Stimulated activated CD4-positive, alpha-beta T cell treated with anti-CD3 and anti-CD28 coated beads, TNF-alpha, amount 100 ng/mL, for 48 hours (primary cell): ENCODE measurements at regions not wholly inside any gene's neighbourhood (a gene's known extent, or its start where the extent isn't known, plus 50 kb on each side); places are given as distances from the start of the nearest gene placed in this dataset.
"Not testable (repeated sequence)": the region's sequence is repeated elsewhere in the genome, so short reads cannot be mapped to it uniquely, and the experiment has no call there.

Experiments
- DNase-seq, 3 donors: peaks; one replicate each; pipeline ENCODE4 v3.0.0-alpha.2; 2020; ENCODE audit warnings: low read depth in 3 of 3

DNA sequence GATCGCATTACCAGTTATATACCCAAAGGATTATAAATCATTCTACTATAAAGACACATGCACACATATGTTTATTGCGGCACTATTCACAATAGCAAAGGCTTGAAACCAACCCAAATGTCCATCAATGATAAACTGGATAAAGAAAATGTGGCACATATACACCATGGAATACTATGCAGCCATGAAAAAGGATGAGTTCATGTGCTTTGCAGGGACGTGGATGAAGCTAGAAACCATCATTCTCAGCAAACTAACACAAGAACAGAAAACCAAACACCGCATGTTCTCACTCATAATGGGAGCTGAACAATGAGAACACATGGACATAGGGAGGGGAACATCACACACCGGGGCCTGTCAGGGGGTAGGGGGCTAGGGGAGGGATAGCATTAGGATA, 495.8 kb downstream of the AACS start:
- DNase-seq: not testable (repeated sequence)

DNA sequence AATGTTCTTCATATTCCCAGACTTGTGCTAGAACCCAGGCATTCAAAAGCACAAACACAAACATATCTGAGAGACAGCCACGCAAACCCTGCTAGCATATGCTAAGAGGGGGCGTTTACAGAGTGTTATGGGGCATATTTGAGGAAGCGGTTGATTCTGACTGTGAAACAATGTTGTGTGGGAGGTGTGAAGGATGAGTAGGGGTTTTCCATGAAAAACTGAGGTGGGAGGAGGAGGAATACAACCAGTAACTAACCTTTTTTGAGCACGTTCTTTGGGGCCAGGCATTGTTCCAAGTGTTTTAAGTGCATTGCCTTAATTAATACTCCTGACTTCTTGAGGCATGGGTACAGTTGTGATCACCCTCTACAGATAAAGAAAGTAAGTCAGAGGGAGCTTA, 499.5 kb downstream of the AACS start:
- no peak for DNase-seq

DNA sequence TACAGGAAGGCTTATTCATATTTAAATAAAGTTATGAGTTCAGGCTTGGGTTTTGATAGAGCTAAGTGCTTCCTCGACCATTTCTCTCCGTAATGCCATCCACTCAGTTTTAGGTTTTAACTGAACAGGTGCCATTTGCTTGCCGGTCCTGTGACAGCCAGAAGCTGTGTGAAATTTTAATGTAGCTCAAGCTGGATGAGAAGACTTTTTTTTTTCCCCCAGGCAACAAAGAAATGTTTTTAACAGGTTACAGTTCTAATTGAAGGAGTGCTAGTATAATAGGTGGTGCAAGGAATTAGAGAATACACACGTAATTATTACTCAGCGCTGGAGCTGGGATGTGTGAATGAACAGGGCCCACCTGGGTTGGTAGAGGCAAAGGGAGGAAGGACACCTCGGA, 502.3 kb downstream of the AACS start:
- no peak for DNase-seq

DNA sequence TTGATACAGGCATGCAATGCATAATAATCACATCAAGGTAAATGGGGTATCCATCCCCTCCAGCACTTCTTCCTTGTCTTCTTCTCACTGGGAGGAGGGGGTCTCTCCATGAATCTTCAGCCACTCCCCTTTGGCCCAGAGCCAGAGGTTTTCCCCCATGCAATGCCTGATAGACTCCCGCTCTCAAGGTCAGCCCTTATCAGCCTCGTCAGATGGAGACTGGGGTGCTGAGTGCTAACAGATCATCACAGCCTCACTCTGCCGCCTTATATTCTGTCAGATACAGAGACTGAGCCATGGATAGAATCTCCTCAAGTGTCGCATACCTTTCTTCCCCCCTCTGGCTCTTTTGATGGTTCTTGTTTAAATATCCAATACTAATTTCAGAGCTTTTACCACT, 503.1 kb downstream of the AACS start:
- DNase-seq: no peak

DNA sequence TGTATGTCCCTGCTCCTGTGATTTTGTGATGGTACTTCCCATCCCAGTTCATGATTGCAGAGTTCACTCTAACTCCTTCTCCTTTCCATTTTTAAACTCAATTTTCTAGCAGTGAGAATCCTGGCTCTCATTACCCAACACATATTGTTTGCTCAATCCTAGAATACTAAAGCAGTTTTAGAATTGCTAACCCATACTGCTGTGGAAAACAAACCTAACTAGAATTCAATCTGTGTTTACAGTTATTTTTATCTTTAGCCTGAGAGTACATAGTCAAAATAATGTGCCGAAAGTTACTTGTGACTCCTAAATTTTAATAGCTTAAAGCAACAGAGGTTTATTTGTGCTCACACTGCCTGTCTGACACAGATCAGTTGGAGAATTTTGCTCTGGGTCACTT, 508.0 kb downstream of the AACS start:
- DNase-seq: no peak

DNA sequence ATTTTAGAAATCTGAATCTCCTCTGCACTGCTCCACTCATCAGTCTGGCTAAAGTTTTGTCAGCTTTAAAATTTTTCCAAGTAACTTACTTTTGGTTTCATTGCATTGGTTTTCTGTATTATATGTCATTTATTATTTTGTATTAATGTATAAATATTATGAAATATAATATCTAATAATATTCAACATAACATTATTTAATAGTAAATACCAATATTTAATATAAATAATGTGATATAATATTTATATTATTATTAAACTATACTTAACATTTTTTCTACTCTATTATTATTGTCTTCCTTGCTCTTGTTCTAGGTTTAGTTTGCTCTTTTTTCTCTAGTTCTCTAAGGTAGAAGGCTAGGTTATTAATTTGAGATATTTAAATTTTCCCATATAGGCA, 512.1 kb downstream of the AACS start:
- DNase-seq: no peak

DNA sequence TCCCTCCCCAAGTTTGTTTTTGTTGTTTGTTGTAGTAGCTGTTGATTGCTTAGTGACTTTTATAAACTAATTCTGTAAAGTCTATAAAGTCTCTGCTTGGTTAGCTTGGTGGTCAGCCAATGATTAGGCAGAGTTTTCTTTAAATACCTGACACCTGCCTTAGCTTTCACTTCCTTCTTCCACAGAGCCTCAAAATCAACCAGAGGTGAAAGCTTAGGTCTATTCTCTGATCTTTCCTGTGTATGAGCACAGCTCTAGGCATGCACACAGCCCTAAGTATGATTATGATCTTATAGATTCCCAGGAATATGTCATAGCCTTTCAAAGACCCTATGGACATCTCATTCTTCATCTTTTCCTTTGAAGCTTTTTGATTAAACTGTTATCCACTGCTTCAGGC, 514.7 kb downstream of the AACS start:
- no peak for DNase-seq

DNA sequence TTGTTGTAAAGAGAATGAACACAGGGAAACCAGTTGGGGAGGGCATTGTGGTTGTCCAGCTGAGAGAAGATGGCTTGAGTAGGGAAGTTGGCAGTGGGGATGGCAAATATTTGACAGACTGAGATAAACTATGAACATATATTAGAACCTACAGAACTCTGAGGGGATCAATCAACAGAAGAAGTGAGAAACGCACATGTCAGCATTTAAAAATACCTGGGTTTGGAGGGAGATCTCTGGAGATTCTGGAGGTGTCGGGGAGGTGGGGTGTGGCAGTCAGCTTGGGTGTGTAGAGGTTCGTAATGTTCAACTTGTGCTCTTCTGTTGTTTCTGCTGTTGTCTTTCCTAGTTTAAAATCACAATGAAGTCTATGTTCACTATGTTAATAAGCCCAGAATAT, 517.8 kb downstream of the AACS start:
- DNase-seq: no peak

DNA sequence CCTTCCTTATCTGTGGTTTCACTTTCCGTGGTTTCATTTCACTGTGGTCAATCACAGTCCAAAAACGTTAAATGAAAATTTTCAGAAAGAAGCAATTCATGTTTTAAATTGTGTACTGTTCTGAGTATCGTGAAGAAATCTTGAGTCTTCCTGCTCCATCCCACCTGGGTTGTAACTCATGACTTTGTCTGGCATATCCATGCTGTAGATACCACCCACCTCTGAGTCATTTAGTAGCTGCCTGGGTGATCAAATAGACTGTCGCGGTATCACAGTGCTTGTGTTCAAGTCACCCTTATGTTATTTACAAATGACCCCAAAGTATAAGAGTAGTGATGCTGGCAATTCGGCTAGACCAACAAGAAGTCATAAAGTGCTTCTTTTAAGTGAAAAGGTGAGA, 521.2 kb downstream of the AACS start:
- no peak for DNase-seq

DNA sequence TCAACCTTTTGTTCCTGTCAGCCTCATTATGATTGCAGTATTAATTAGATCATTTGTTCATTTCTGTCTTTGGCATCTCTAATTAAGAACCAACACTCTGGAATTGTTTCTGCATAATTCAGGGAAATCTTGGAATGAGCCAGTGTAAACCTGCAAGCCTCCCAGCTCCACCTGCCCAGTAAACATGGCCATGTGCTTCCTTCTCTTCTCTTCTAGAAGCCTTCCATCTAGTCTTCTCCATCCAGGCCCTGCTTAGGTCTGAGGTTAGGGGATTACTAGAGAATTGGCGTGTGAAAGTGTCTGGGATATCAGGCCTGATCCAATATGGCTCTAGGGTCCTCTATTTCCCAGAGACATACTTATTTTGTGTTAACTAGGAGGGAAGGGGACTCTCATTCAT, 528.0 kb downstream of the AACS start:
- no peak for DNase-seq

DNA sequence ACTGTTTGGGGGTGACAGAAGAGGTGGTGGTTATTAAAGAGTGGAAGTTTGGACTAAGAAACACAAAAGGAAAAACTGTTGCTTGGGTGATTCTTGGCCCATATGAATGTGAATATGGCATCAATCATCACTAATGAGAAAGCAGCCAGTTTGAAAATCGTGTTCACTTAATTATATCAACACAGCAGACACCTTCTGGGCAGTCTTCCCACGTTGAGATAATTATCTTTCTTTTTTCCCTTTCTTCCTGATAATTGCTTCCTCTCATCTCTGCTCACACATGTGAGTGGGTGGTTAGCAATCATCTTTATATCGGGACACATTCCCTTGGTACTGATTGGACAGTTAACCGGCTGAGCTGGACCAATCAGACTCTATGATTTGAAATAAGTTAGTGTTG, 539.7 kb downstream of the AACS start:
- DNase-seq: no peak

DNA sequence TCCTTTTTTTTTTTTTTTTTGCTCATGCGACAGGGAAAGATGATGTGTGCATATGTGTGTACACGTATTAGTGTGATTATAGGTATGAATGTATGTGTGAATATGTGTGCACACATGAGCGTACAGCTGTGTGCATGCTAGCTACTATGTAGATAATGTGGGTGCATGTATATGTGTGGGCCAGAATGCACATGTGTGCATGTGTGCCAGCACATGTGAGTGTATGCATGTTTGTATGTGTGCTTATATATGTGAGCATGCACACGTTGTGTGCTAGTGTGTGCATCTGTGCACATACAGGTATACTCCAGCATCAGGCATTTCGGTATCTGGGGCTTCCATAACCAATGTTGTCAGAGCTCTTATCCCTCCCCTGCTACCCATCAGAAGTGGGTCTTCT, 541.1 kb downstream of the AACS start:
- no peak for DNase-seq

DNA sequence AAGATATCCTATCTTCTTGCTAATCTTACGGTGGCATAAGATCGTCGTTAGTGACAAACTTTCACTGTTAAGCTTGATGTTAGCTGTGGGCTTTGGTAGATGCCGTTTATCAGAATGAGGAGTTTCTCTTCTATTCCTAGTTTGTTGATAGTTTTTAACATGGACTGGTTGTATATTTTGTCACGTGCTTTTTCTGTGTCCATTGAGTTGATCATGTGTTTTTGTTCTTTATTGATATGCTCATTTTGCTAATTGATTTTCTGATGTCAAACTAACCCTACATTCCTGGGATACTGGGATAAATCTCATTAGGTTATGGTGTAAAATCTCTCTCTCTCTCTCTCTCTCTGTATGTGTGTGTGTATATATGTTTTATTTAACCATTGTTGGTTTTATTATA, 545.1 kb downstream of the AACS start:
- no peak for DNase-seq

DNA sequence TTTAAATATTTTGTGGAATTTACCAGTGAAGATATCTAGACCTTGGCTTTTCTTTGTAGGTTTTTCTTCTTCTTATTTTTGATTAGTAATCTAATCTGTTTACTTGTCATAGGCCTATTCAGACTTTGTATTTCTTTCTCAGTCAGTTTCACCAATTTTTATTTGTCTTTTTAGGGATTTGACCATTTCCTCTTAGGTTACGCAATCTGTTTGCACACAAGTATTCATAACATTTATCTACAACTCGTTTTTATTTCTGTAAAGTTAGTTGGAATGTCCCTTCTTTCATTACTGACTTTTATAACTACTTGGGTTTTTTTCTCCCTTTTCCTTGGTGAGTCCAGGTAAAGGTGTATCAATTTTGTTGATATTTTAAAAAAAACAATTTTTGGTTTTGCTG, 545.7 kb downstream of the AACS start:
- no peak for DNase-seq

DNA sequence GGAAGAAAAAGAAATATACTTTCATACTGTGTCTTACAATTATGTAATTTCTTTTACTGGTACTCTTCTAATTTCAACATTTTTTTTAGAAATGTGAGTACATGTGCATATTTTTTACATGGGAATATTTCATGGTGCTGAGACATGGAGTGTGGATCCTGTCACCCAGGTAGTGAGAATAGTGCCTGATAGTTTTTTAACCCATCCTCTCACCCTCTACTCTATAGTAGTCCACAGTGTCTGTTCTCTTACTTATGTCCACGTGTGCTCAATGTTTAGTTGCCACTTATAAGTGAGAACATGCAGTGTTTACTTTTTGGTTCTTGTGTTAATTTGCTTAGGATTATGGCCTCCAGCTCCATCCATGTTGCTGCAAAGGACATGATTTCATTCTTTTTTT, 548.8 kb downstream of the AACS start:
- no peak for DNase-seq

DNA sequence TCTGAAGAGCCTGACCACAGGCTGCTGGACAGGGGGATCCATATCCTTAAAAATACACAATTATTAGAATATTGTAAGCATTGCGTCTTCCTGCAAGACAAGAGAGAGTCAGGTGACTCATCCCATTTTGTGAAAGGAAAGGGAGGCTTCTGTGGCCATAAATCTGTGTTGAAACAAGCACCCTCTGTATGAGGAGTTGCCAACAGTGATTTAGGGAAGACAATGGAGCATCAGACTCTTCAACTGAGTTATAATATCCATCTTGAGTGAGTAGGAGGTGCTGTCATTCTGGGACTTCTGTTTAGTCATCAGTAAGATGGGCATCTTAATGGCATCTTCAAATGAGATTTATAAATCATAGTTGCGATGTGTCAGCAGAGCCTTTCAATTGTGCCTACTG, 554.5 kb downstream of the AACS start:
- DNase-seq: no peak

DNA sequence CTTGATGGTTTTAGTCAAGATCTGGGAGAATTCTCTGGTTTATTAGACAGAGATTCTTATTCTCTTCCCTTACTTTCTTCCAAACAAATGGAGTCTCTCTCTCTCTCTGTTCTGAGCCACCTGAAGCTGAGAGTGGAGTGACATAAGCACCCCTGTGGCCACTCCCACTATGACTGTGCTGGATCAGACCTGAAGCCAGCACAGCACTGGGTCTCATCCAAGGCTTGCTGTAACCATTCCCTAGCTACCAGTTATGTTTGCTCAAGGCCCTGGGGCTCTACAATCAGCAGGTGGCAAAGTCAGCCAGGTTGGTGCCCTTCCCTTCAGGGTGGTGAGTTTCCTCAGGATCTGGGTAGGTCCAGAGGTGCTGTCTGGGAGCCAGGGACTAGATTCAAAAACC, 568.5 kb downstream of the AACS start:
- no peak for DNase-seq

DNA sequence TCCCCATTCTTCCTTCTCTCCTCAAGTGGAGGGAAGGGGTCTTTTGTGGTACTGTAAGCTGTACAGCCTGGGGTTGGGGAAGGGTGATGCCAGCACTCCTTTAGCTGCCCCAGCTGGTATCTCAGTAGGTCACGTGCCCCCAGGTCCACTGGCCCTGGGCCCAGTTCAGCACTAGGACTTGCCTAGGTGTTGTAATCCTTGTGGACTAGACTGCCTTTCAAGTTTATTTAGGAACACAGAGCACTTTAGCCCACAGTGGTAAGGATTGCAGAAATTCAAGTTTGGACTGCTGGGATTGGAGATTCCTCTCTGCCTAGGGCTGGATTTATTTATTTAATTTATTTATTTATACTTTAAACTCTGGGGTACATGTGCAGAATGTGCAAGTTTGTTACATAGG, 569.6 kb downstream of the AACS start:
- no peak for DNase-seq

DNA sequence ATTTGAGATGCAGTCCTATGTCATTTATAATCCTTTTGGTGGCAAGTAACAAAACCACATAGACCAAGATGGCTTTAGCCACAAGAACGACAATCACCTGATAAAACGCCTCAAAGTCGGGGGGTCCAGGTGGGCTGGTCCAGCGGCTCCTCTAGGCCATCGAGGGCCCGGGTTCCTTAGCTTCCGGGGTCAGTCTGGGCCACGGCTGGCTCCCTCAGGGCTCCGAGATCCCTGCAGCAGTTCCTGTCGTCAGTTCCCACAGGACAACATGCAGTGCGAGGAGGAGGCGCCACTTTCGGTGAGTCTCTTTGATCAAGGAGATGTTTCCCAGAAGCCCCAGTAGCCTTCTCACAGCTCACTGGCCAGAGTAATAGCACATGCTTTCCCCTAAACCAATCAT, 574.6 kb downstream of the AACS start:
- DNase-seq: no peak

DNA sequence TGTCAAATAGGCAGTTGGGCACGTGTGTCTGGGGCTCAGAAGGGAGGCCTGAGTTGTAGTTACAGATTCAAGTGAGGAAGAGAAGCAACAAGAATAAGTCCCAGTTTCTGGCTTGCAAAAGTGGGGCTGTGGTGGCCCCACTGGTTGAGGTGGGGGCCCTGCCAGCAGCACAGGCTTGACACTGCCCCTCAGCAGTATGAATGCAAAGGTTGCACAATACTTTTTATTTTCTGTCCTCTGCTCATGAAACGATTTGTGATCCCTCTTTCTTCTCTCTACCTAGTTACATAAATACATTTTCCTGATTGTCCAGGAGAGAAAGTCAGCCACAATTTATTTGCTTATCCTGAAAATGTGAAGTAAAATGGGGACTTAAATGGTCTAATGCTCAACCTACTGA, 577.8 kb downstream of the AACS start:
- DNase-seq: no peak

DNA sequence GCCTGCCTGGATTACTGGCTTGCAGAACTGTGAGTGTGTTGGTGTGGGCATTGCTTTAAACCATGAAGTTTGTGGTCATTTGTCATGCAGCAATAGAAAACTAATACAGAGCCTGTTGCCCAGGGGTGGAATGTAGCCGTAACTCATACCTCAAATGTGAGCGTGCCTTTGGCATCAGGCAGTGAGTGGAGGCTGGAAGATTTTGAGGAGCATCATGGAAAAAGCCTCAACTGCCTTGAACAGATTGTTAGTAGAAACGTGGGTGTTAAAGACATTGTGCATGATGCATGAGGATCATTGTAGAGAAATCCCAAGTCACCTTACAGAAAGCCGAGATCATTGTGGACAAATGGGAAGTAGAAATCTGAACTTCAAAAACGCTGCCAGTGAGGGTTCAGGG, 580.5 kb downstream of the AACS start:
- DNase-seq: no peak

DNA sequence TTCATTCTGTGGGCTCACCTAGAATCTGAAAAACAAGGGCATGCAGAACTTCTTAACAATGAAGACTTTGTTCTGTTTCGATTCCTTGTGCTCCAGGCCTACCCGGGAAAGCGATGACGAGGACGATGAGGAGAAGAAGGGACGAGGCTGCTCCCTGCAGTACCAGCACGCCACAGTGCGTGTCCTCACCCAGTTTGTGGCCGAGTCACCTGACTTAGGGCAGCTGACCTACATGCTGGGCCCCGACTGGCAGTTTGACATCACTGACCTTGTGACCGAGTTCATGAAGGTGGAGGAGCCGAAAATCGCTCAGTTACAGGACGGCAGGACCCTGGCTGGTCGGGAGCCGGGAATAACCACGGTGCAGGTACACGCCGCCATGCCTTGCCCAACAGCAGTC, 585.4 kb downstream of the AACS start:
- DNase-seq: no peak

DNA sequence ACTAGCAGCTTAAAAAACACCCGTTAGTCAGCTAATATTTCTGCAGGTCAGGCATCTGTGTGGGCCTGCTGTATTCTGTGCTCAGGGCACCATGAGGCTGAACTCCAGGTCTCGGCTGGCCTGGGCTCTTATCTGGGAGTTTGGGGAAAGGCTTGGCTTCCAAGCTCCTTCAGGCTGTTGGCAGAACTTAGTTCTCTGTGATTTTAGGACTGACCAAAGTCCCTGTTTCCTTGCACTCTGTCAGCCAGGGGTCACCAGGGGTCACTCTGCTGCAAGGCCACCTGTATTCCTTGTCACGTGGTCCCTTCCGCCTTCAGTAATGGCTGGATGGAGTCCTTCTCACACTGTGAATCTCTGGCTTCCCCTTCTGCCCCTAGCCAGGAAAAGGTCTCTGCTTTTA, 586.4 kb downstream of the AACS start:
- DNase-seq: no peak

DNA sequence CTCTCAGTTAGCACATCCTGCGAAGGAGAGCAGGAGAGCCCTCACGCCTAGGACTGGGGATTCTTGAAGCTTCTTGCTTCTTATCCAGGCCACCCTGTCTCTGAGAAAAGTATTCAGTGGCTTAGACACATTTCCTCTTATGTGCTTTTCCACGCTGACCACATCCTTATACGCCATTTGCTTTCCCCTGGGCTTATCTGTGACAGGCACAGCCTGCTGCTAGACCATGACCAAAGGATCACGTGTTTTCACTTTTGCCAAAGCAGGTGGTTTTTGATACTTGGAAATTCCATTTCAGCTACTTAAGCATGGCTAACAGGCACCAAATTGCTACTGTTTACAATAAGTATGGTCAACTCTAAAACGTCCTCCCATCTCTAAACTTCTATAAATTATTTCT, 587.4 kb downstream of the AACS start:
- DNase-seq: no peak

DNA sequence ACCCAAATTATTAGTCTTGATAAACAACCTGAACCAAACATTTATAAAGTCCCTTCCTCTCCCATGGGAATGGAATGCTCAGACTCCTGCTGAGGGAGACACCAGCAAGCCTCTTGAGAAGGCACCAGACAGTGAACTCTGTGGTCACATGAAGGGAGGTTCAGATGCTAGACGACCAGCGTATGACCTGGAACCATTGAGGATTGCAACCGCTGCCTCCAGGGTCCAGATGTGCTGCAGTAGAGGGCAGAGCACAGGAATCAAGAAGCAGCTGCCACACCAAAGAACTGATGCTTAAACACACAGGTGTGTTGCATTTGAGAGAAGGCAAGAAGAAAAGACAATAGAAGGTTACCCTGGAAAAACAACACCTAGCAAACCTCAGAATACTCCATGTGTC, 592.4 kb downstream of the AACS start:
- no peak for DNase-seq
